Loucy (cell line): ENCODE measurements at regions not wholly inside any gene's neighbourhood (a gene's known extent, or its start where the extent isn't known, plus 50 kb on each side); places are given as distances from the start of the nearest gene placed in this dataset.

Experiments used
- H2AFZ ChIP-seq: fragments of 200-600 bp; sonication (generic); 2 replicates; pipeline ENCODE4 v1.6.0; 2016; ENCODE audit warnings: antibody characterized with exemption, mild to moderate bottlenecking, low read length, moderate library complexity
- H3F3A ChIP-seq: fragments of 200-600 bp; 2 replicates; pipeline ENCODE4 v1.6.0; 2016; ENCODE audit warnings: antibody characterized with exemption, low read depth, mild to moderate bottlenecking
- H3K27me3 ChIP-seq: fragments of 200-600 bp; sonication (generic); 2 replicates; pipeline ENCODE4 v1.6.1; 2014; ENCODE audit warnings: low read length, mild to moderate bottlenecking; ENCODE audit not compliant: insufficient read depth, poor library complexity, severe bottlenecking
- H3K36me3 ChIP-seq: fragments of 200-600 bp; sonication (generic); 2 replicates; pipeline ENCODE4 v1.6.1; 2016; ENCODE audit warnings: low read length; ENCODE audit not compliant: insufficient read depth
- H3K4me1 ChIP-seq: fragments of 200-600 bp; sonication (generic); 2 replicates; pipeline ENCODE4 v1.5.1; 2014; ENCODE audit warnings: low read length, mild to moderate bottlenecking; ENCODE audit not compliant: insufficient read depth, poor library complexity, severe bottlenecking
- H3K4me2 ChIP-seq: fragments of 200-600 bp; sonication (generic); 2 replicates; pipeline ENCODE4 v1.6.0; 2014; ENCODE audit warnings: antibody characterized with exemption, low read length, low read depth, mild to moderate bottlenecking; ENCODE audit not compliant: poor library complexity, severe bottlenecking
- H3K4me3 ChIP-seq: fragments of 200-600 bp; sonication (generic); 2 replicates; pipeline ENCODE4 v1.5.1; 2014; ENCODE audit warnings: low read length, mild to moderate bottlenecking, mixed read lengths; ENCODE audit not compliant: poor library complexity, severe bottlenecking
- H3K79me2 ChIP-seq: fragments of 200-600 bp; sonication (generic); 2 replicates; pipeline ENCODE4 v1.6.1; 2014; ENCODE audit warnings: low read length; ENCODE audit not compliant: insufficient read depth
- H3K9ac ChIP-seq: fragments of 200-600 bp; sonication (generic); 2 replicates; pipeline ENCODE4 v1.6.0; 2014; ENCODE audit warnings: mild to moderate bottlenecking, low read depth, low read length, moderate library complexity; ENCODE audit not compliant: poor library complexity, severe bottlenecking
- H3K9me2 ChIP-seq: fragments of 200-600 bp; sonication (generic); replicated peaks from 2 replicates; pipeline ENCODE4 v1.6.1; 2016; ENCODE audit warnings: low read depth, low read length, mixed read lengths
- H3K9me3 ChIP-seq: fragments of 200-600 bp; sonication (generic); 2 replicates; pipeline ENCODE4 v1.6.1; 2014; ENCODE audit warnings: mild to moderate bottlenecking, antibody characterized with exemption, low read length, low read depth; ENCODE audit not compliant: insufficient read depth
- H4K20me1 ChIP-seq: fragments of 200-600 bp; sonication (generic); 2 replicates; pipeline ENCODE4 v1.6.0; 2014; ENCODE audit warnings: antibody characterized with exemption, low read length, mild to moderate bottlenecking; ENCODE audit not compliant: insufficient read depth, poor library complexity, severe bottlenecking
- CTCF ChIP-seq: fragments of 200-600 bp; sonication (generic); conservative IDR thresholded peaks from 2 replicates; pipeline ENCODE4 v1.5.1; 2014; ENCODE audit warnings: mild to moderate bottlenecking, antibody characterized with exemption, low read length
- EZH2phosphoT487 ChIP-seq: fragments of 200-600 bp; IDR thresholded peaks from 2 replicates; pipeline ENCODE4 v1.6.1; 2018; ENCODE audit warnings: antibody characterized with exemption, mild to moderate bottlenecking, moderate library complexity, borderline replicate concordance

GRCh38 chr1:221371705-221372104, 370.2 kb downstream of the DUSP10 start:
- Histone ChIP-seq H3K9ac (no peak overlapping the region), H3K9me2 (no peaks in the 10 kb centered on the region), H2AFZ (no peak overlapping the region), H3F3A (no peaks in the 10 kb centered on the region), H3K9me3 (no peaks in the 10 kb centered on the region), H4K20me1 (no peaks in the 10 kb centered on the region), H3K79me2 (no peaks in the 10 kb centered on the region), H3K4me1 (no peaks in the 10 kb centered on the region), H3K4me3 (no peak overlapping the region), H3K36me3 (no peaks in the 10 kb centered on the region), H3K27me3 (no peaks in the 10 kb centered on the region), H3K4me2 (no peak overlapping the region)
- no peak for TF ChIP-seq EZH2phosphoT487
- no peak for TF ChIP-seq CTCF

- no peaks in the 10 kb centered on the region for H3F3A ChIP-seq
- H3K4me3 ChIP-seq: no peak overlapping the region
- H3K9me2 ChIP-seq: no peaks in the 10 kb centered on the region
- no peaks in the 10 kb centered on the region for H3K4me1 ChIP-seq
- H3K9me3 ChIP-seq: no peaks in the 10 kb centered on the region
- no peak overlapping the region for H3K9ac ChIP-seq
- H3K27me3 ChIP-seq: no peaks in the 10 kb centered on the region
- no peaks in the 10 kb centered on the region for H3K79me2 ChIP-seq
- H4K20me1 ChIP-seq: no peaks in the 10 kb centered on the region
- TF ChIP-seq CTCF (no peak), EZH2phosphoT487 (no peak)
- H3K36me3 ChIP-seq: no peaks in the 10 kb centered on the region
- H2AFZ ChIP-seq: no peak overlapping the region
- no peak overlapping the region for H3K4me2 ChIP-seq
Measured at GRCh38 chr1:221373795-221374194, 368.1 kb downstream of the DUSP10 start.

GRCh38 chr1:221376286-221376685, 365.6 kb downstream of the DUSP10 start:
- Histone ChIP-seq H3K79me2 (no peaks in the 10 kb centered on the region), H3K4me2 (no peak overlapping the region), H2AFZ (no peak overlapping the region)

More at GRCh38 chr1:221376286-221376685, 365.6 kb downstream of the DUSP10 start:
- H3K9me3 ChIP-seq: no peaks in the 10 kb centered on the region
- no peaks in the 10 kb centered on the region for H3K36me3 ChIP-seq
- no peaks in the 10 kb centered on the region for H3K9me2 ChIP-seq
- no peaks in the 10 kb centered on the region for H4K20me1 ChIP-seq
- no peaks in the 10 kb centered on the region for H3F3A ChIP-seq
- no peak overlapping the region for H3K9ac ChIP-seq
- no peak for TF ChIP-seq EZH2phosphoT487
- TF ChIP-seq CTCF: no peak
- no peaks in the 10 kb centered on the region for H3K27me3 ChIP-seq
- no peaks in the 10 kb centered on the region for H3K4me1 ChIP-seq
- H3K4me3 ChIP-seq: no peak overlapping the region
